OCI-LY3 (cell line): ENCODE measurements at regions not wholly inside any gene's neighbourhood (a gene's known extent, or its start where the extent isn't known, plus 50 kb on each side); places are given as distances from the start of the nearest gene placed in this dataset.

Experiments used
- CTCF ChIP-seq: fragments of 200-600, 300-600 bp; sonication (generic); IDR thresholded peaks from 2 replicates; pipeline ENCODE4 v1.5.1; 2014; ENCODE audit warnings: antibody characterized with exemption, low read length, low read depth
- EZH2phosphoT487 ChIP-seq: fragments of 200-600 bp; shearing (Covaris generic); IDR thresholded peaks from 2 replicates; pipeline ENCODE4 v1.6.1; 2018; ENCODE audit warnings: antibody characterized with exemption, mixed run types, low read depth

GRCh38 chr21:38884440-38884839, 78.7 kb downstream of the ETS2 start:
- TF ChIP-seq CTCF (no peak), EZH2phosphoT487 (no peak)
